ENCODE measurements at regions not wholly inside any gene's neighbourhood (a gene's known extent, or its start where the extent isn't known, plus 50 kb on each side); places are given as distances from the start of the nearest gene placed in this dataset.

DNA sequence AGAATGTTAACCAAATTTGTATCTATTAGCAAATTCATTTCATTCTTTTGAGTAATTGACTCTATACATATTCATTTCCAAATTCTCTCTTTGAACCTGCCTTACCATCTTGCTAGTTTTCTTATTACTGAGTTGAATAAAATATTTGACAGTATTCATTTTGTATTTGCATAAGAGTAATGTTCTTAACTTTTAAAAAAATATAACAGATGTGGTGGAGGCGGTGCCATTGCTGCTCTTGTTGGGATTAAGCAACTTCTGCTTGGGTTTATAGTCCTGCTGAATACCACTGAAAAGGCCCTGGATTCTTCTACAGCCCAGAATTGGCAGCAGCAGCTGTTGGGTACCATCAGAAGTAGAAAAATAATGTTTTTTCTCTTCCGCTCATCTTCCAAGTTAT, 148.9 kb upstream of the PEX5L start:
- Histone ChIP-seq H3K27ac (ENCODE audit: insufficient read depth, low read length, poor library complexity, severe bottlenecking) (no peak overlapping the region), H3K36me3 (ENCODE audit: control insufficient read depth, insufficient read depth, low read length) (no peaks in the 10 kb centered on the region), H3K4me3 (ENCODE audit: low read depth, low read length) (no peak overlapping the region), H3K27me3 (ENCODE audit: control insufficient read depth, insufficient read depth, low read length) (no peaks in the 10 kb centered on the region), H3K4me1 (ENCODE audit: control insufficient read depth, insufficient read depth, low read length, poor library complexity, severe bottlenecking) (no peaks in the 10 kb centered on the region), H3K9me3 (ENCODE audit: control insufficient read depth in 2 of 2, low read length in 2 of 2) (no peaks in the 10 kb centered on the region)
- H3K27me3 Mint-ChIP-seq, result no peaks in the 10 kb centered on the region
- no peak for ATAC-seq (ENCODE audit: low read depth in 2 of 2)
- no peak overlapping the region for H3K27ac Mint-ChIP-seq
- peaks cover 0 to 6% (median 0%) of the 10 kb centered on the region in 7 donors for H3K9me3 Mint-ChIP-seq
- no peak overlapping the region for H3K4me3 Mint-ChIP-seq
- H3K36me3 Mint-ChIP-seq, result no peaks in the 10 kb centered on the region
- no peak for DNase-seq
- H3K4me1 Mint-ChIP-seq, result no peaks in the 10 kb centered on the region

DNA sequence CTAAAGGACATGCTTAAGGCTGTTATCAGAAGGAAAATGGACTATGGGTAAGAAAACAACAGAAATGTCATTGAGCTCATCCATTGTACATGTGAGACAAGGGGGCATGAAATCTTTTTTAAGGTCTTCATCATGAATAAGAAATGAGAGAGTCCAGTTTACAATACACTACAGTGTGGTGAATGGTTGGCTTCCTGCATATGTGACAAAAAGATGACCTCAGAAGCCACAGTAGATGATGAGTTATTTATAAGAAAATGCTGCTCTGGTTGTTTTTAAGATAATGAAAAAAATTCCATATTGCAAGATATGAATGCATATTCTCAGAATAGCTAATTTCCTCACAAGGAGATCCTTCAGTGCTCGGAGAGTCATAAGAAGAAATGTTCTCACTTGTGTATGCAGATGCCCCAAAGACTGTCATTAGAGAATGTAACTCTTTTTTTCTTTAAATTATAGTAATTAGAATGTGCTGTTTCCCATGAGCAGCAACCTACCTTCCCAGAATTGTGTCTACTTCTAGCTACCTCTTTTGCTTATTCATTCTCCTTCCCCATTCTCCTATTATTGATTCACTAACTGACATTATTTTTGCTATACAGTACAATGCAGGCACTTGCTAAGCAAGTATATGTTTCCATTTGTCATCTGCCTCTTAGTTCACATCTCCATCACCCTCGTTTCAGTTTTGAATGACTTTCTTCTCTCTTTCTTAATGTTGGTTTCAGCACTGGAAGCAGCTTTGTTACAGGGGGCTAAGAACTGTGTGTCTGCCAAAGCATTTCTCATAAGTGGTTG, 152.0 kb upstream of the PEX5L start:
- no peak overlapping the region for H3K27ac ChIP-seq (ENCODE audit: insufficient read depth, low read length, poor library complexity, severe bottlenecking)
- H3K4me1 ChIP-seq (ENCODE audit: control insufficient read depth, insufficient read depth, low read length, poor library complexity, severe bottlenecking), result no peaks in the 10 kb centered on the region
- ATAC-seq (ENCODE audit: low read depth in 2 of 2) (no peak), DNase-seq (no peak)
- H3K27me3 Mint-ChIP-seq, result no peaks in the 10 kb centered on the region
- no peaks in the 10 kb centered on the region for H3K4me1 Mint-ChIP-seq
- no peaks in the 10 kb centered on the region for H3K9me3 ChIP-seq (ENCODE audit: control insufficient read depth in 2 of 2, low read length in 2 of 2)
- H3K4me3 ChIP-seq (ENCODE audit: low read depth, low read length), result no peak overlapping the region
- H3K4me3 Mint-ChIP-seq, result no peak overlapping the region
- H3K9me3 Mint-ChIP-seq, result peaks cover 0 to 8% (median 3%) of the 10 kb centered on the region in 7 donors
- H3K27me3 ChIP-seq (ENCODE audit: control insufficient read depth, insufficient read depth, low read length), result no peaks in the 10 kb centered on the region
- no peaks in the 10 kb centered on the region for H3K36me3 ChIP-seq (ENCODE audit: control insufficient read depth, insufficient read depth, low read length)
- H3K27ac Mint-ChIP-seq, result no peak overlapping the region
- H3K36me3 Mint-ChIP-seq, result no peaks in the 10 kb centered on the region

DNA sequence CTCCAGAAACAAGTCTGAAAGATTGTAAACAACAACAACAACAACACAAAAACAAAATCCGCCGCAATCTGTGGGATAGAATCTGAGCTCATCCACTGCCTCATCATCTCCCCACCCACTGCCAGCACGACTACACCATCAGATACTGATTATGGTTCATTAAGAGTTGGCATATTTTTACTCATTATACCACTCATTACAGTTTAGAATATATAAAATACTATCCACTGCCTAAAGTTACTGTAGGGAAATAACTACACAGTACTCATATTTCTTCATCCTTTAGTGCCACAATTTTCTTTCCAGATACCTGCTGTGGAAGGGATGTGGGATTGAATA, 152.5 kb upstream of the PEX5L start:
- no peak overlapping the region for H3K27ac Mint-ChIP-seq
- no peak overlapping the region for H3K4me3 ChIP-seq (ENCODE audit: low read depth, low read length)
- no peaks in the 10 kb centered on the region for H3K9me3 ChIP-seq (ENCODE audit: control insufficient read depth in 2 of 2, low read length in 2 of 2)
- no peaks in the 10 kb centered on the region for H3K4me1 Mint-ChIP-seq
- no peak overlapping the region for H3K27ac ChIP-seq (ENCODE audit: insufficient read depth, low read length, poor library complexity, severe bottlenecking)
- no peak overlapping the region for H3K4me3 Mint-ChIP-seq
- H3K27me3 Mint-ChIP-seq, result no peaks in the 10 kb centered on the region
- ATAC-seq (ENCODE audit: low read depth in 2 of 2) (no peak), DNase-seq (no peak)
- H3K9me3 Mint-ChIP-seq, result peaks cover 0 to 8% (median 4%) of the 10 kb centered on the region in 7 donors
- H3K4me1 ChIP-seq (ENCODE audit: control insufficient read depth, insufficient read depth, low read length, poor library complexity, severe bottlenecking), result no peaks in the 10 kb centered on the region
- no peaks in the 10 kb centered on the region for H3K27me3 ChIP-seq (ENCODE audit: control insufficient read depth, insufficient read depth, low read length)
- no peaks in the 10 kb centered on the region for H3K36me3 ChIP-seq (ENCODE audit: control insufficient read depth, insufficient read depth, low read length)
- H3K36me3 Mint-ChIP-seq, result no peaks in the 10 kb centered on the region

DNA sequence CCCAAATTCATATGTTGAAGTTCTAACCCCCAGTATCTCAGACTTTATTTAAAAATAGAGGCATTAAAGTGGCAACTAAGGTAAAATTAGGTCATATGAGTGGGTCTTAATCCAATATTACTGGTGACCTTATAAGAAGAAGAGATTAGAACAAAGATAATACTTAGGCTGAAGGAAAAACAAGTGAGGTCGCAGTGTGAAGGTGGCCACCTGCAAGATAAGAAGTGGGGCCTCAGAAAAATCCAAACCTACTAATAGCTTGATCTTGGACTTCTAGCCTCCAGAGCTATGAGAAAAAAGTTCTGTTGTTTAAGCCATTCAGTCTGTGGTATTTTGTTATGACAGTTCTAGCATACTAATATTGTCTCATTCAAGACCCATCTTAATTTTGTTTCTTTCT, 159.9 kb upstream of the PEX5L start:
- H3K36me3 Mint-ChIP-seq, result no peaks in the 10 kb centered on the region
- H3K4me3 ChIP-seq (ENCODE audit: low read depth, low read length), result no peak overlapping the region

DNA sequence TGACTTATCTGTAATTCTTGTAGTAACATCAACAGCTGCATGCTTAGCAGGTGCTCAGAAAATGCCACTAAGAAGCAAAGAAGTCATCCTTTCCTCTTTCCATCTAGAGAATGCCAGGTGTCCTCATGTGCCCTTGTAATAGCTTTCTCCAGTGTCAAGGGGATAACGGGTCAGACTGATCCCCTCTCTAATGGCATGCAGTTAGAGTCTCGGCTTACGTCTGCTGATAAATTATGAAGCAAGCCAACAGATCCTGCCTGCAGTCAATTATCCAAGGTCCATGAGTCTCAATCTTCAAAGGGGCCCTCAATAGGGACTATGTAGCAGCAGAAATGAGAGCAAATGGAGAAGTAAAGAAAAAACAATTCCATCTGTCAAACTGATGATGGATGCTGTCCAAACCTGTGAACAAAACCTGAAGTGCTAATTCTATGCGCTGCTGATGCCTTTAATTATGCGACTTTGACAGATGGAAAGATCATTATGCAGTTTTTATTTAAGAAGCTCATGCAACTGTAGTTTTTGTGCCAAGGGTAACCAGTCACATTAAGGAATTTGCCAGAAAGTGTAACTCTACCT, 162.8 kb upstream of the PEX5L start:
- Histone ChIP-seq H3K4me1 (ENCODE audit: control insufficient read depth, insufficient read depth, low read length, poor library complexity, severe bottlenecking) (no peaks in the 10 kb centered on the region), H3K27me3 (ENCODE audit: control insufficient read depth, insufficient read depth, low read length) (no peaks in the 10 kb centered on the region), H3K9me3 (ENCODE audit: control insufficient read depth in 2 of 2, low read length in 2 of 2) (no peaks in the 10 kb centered on the region), H3K36me3 (ENCODE audit: control insufficient read depth, insufficient read depth, low read length) (no peaks in the 10 kb centered on the region), H3K4me3 (ENCODE audit: low read depth, low read length) (no peak overlapping the region), H3K27ac (ENCODE audit: insufficient read depth, low read length, poor library complexity, severe bottlenecking) (no peak overlapping the region)
- H3K9me3 Mint-ChIP-seq, result peaks cover 4 to 7% (median 5%) of the 10 kb centered on the region in 7 donors
- no peaks in the 10 kb centered on the region for H3K27me3 Mint-ChIP-seq
- H3K27ac Mint-ChIP-seq, result no peak overlapping the region
- H3K4me1 Mint-ChIP-seq, result no peaks in the 10 kb centered on the region
- no peak for DNase-seq
- H3K4me3 Mint-ChIP-seq, result no peak overlapping the region
- no peak for ATAC-seq (ENCODE audit: low read depth in 2 of 2)
- no peaks in the 10 kb centered on the region for H3K36me3 Mint-ChIP-seq

More for the DNA sequence above, 159.9 kb upstream of the PEX5L start:
- ATAC-seq (ENCODE audit: low read depth in 2 of 2) (no peak), DNase-seq (no peak)
- Histone ChIP-seq H3K4me1 (ENCODE audit: control insufficient read depth, insufficient read depth, low read length, poor library complexity, severe bottlenecking) (no peaks in the 10 kb centered on the region), H3K27ac (ENCODE audit: insufficient read depth, low read length, poor library complexity, severe bottlenecking) (no peak overlapping the region), H3K36me3 (ENCODE audit: control insufficient read depth, insufficient read depth, low read length) (no peaks in the 10 kb centered on the region), H3K9me3 (ENCODE audit: control insufficient read depth in 2 of 2, low read length in 2 of 2) (no peaks in the 10 kb centered on the region), H3K27me3 (ENCODE audit: control insufficient read depth, insufficient read depth, low read length) (no peaks in the 10 kb centered on the region)
- Mint-ChIP-seq H3K27ac (no peak overlapping the region), H3K27me3 (no peaks in the 10 kb centered on the region), H3K4me1 (no peaks in the 10 kb centered on the region), H3K4me3 (no peak overlapping the region), H3K9me3 (peaks cover 2 to 7% (median 4%) of the 10 kb centered on the region in 7 donors)

DNA sequence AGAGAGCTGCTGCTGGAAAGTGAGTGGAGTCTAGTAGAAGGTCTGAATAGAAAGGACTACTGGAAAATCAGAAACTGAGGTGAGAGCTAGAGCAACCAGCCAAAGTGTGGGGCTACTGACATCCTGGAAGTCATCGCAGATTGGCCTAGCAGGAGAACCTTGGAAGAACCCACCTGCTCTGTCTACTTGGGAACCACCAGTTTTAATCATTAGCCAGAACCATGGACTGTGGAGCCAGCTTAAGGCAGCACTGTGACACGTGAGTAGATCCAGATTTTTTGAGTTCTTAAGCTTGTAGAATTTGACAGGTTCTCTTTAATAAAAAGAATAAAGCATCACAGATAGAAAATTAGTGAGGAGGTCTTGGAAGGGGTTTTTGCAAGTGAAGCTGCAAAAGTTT, 179.1 kb upstream of the PEX5L start:
- H3K4me1 Mint-ChIP-seq, result no peaks in the 10 kb centered on the region
- DNase-seq (no peak), ATAC-seq (ENCODE audit: low read depth in 2 of 2) (no peak)
- Histone ChIP-seq H3K9me3 (ENCODE audit: control insufficient read depth in 2 of 2, low read length in 2 of 2) (no peaks in the 10 kb centered on the region), H3K36me3 (ENCODE audit: control insufficient read depth, insufficient read depth, low read length) (no peaks in the 10 kb centered on the region), H3K27ac (ENCODE audit: insufficient read depth, low read length, poor library complexity, severe bottlenecking) (no peak overlapping the region), H3K4me1 (ENCODE audit: control insufficient read depth, insufficient read depth, low read length, poor library complexity, severe bottlenecking) (no peaks in the 10 kb centered on the region), H3K4me3 (ENCODE audit: low read depth, low read length) (no peak overlapping the region), H3K27me3 (ENCODE audit: control insufficient read depth, insufficient read depth, low read length) (no peaks in the 10 kb centered on the region)
- H3K27me3 Mint-ChIP-seq, result no peaks in the 10 kb centered on the region
- H3K9me3 Mint-ChIP-seq, result peaks cover 0 to 7% (median 4%) of the 10 kb centered on the region in 7 donors
- no peak overlapping the region for H3K4me3 Mint-ChIP-seq
- no peaks in the 10 kb centered on the region for H3K36me3 Mint-ChIP-seq
- no peak overlapping the region for H3K27ac Mint-ChIP-seq

DNA sequence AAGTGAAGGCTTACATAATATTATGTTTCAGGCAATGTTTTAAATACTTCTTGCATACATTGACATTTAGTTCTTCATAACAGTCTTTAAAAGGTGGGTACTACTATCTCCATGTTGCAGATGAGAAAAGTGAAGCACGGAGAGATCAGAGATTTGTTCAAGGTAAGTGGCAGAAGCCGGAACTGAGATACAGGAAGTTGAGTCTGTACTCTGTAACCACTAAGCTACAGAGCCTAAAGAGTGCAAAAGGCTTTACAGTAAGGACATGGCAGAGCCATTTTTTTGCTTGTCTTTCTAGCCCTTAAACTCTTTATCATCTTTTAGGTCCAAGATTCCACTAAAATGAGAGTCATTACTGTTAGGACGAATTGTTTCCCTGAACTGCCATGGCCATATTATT, 186.5 kb upstream of the PEX5L start:
- H3K4me1 ChIP-seq (ENCODE audit: control insufficient read depth, insufficient read depth, low read length, poor library complexity, severe bottlenecking), result no peaks in the 10 kb centered on the region
- no peaks in the 10 kb centered on the region for H3K9me3 ChIP-seq (ENCODE audit: control insufficient read depth in 2 of 2, low read length in 2 of 2)
- H3K27me3 ChIP-seq (ENCODE audit: control insufficient read depth, insufficient read depth, low read length), result no peaks in the 10 kb centered on the region
- H3K36me3 Mint-ChIP-seq, result no peaks in the 10 kb centered on the region
- no peaks in the 10 kb centered on the region for H3K36me3 ChIP-seq (ENCODE audit: control insufficient read depth, insufficient read depth, low read length)
- H3K27ac ChIP-seq (ENCODE audit: insufficient read depth, low read length, poor library complexity, severe bottlenecking), result no peak overlapping the region
- no peak overlapping the region for H3K27ac Mint-ChIP-seq
- ATAC-seq (ENCODE audit: low read depth in 2 of 2) (no peak), DNase-seq (no peak)
- no peaks in the 10 kb centered on the region for H3K4me1 Mint-ChIP-seq
- H3K4me3 ChIP-seq (ENCODE audit: low read depth, low read length), result no peak overlapping the region
- peaks cover 0 to 15% (median 7%) of the 10 kb centered on the region in 7 donors for H3K9me3 Mint-ChIP-seq
- H3K27me3 Mint-ChIP-seq, result no peaks in the 10 kb centered on the region
- no peak overlapping the region for H3K4me3 Mint-ChIP-seq

DNA sequence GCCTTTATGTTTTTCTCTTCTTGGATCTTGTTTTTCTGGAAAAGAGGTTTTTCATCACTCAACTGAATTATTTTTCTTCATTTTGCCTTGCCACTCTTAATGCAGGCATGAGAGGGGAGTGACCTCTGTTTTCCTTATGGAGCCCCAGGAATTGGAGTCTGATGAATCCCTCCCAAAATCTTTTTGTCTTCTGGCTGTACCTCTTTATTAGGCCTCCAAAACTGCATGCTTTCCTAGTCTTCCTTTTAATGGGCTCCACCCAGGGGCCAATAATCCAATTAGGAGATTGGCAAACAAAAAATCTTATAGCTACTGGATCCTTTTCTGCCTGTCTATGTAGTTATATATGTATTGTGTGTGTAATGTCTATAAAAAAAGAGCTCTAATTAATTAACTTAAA, 192.4 kb upstream of the PEX5L start:
- H3K4me1 Mint-ChIP-seq, result peaks cover 0 to 2% (median 0%) of the 10 kb centered on the region in 4 donors
- no peak for ATAC-seq (ENCODE audit: low read depth in 2 of 2)
- DNase-seq, result no peak

More for the DNA sequence above, 192.4 kb upstream of the PEX5L start:
- no peak overlapping the region for H3K27ac Mint-ChIP-seq
- H3K4me3 Mint-ChIP-seq, result no peak overlapping the region
- H3K27me3 ChIP-seq (ENCODE audit: control insufficient read depth, insufficient read depth, low read length), result no peaks in the 10 kb centered on the region
- no peaks in the 10 kb centered on the region for H3K36me3 ChIP-seq (ENCODE audit: control insufficient read depth, insufficient read depth, low read length)
- no peaks in the 10 kb centered on the region for H3K36me3 Mint-ChIP-seq
- no peaks in the 10 kb centered on the region for H3K4me1 ChIP-seq (ENCODE audit: control insufficient read depth, insufficient read depth, low read length, poor library complexity, severe bottlenecking)
- no peaks in the 10 kb centered on the region for H3K27me3 Mint-ChIP-seq
- no peak overlapping the region for H3K4me3 ChIP-seq (ENCODE audit: low read depth, low read length)
- H3K27ac ChIP-seq (ENCODE audit: insufficient read depth, low read length, poor library complexity, severe bottlenecking), result no peak overlapping the region
- peaks cover 0 to 22% (median 10%) of the 10 kb centered on the region in 7 donors for H3K9me3 Mint-ChIP-seq
- H3K9me3 ChIP-seq (ENCODE audit: control insufficient read depth in 2 of 2, low read length in 2 of 2), result peaks cover 2 to 18% of the 10 kb centered on the region in 2 experiments
